ENCODE measurements at regions not wholly inside any gene's neighbourhood (a gene's known extent, or its start where the extent isn't known, plus 50 kb on each side); places are given as distances from the start of the nearest gene placed in this dataset.

DNA sequence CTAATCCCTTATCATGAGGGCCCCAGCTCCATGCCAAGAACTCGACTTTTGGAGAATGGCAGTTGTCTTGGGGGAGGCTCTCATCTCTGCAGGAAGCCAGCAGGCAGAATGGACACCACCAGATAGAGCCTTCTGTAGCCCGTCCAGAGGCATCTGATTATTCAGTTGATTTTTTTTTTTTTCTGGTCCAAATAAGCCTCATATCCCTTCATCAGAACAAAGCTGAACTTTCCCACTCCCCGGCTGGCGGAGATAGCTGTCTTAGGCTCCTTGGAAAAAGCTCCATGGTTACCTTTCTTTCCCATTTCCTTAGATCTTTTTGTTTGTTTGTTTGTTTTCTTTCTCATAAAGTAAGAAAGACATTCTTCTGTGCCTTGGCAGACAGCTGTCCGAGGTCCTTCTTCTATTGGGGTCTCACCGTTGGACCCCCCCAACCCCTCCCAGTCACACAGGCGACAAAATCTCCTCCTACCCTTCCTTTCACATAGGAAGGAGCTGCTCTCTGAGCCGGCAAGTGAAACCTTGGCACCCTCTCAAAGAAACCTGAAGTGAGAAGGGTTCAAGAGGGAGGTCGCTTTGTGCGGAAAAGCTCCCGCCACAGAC, 278.5 kb downstream of the RPS6KC1 start:
- TF ChIP-seq, protein P1, sequence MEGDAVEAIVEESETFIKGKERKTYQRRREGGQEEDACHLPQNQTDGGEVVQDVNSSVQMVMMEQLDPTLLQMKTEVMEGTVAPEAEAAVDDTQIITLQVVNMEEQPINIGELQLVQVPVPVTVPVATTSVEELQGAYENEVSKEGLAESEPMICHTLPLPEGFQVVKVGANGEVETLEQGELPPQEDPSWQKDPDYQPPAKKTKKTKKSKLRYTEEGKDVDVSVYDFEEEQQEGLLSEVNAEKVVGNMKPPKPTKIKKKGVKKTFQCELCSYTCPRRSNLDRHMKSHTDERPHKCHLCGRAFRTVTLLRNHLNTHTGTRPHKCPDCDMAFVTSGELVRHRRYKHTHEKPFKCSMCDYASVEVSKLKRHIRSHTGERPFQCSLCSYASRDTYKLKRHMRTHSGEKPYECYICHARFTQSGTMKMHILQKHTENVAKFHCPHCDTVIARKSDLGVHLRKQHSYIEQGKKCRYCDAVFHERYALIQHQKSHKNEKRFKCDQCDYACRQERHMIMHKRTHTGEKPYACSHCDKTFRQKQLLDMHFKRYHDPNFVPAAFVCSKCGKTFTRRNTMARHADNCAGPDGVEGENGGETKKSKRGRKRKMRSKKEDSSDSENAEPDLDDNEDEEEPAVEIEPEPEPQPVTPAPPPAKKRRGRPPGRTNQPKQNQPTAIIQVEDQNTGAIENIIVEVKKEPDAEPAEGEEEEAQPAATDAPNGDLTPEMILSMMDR (IDR thresholded peaks at IDR 0.05; ENCODE audit: insufficient read depth, low read depth, low read length): no peak
- no peak for TF ChIP-seq EZH2 (IDR thresholded peaks at IDR 0.05; ENCODE audit: insufficient read depth, low read length)
